Endothelial cell of hepatic sinusoid (primary cell): ENCODE measurements at regions not wholly inside any gene's neighbourhood (a gene's known extent, or its start where the extent isn't known, plus 50 kb on each side); places are given as distances from the start of the nearest gene placed in this dataset.
"Not testable (repeated sequence)": the region's sequence is repeated elsewhere in the genome, so short reads cannot be mapped to it uniquely, and the experiment has no call there.

Experiments used
- in situ Hi-C: cut with HindIII; loops from 2 replicates; pipeline ENCODE4 v1.10.0; 2017; ENCODE audit warnings: low sequenced_read_pairs

- in situ Hi-C loops: not testable (repeated sequence)
Measured at GRCh38 chr6:115121513-115121912, 778.7 kb upstream of the HS3ST5 start.

GRCh38 chr6:115120391-115120790, 777.6 kb upstream of the HS3ST5 start:
- in situ Hi-C loops: no loop called here

GRCh38 chr6:115091461-115091860, 748.6 kb upstream of the HS3ST5 start:
- in situ Hi-C loops: no loop called here

GRCh38 chr6:115078555-115078954, 735.7 kb upstream of the HS3ST5 start:
- in situ Hi-C loops: no loop called here

- in situ Hi-C loops: no loop called here
Measured at GRCh38 chr6:115071962-115072361, 729.1 kb upstream of the HS3ST5 start.

- in situ Hi-C loops: no loop called here
Measured at GRCh38 chr6:115067690-115068447, 725.0 kb upstream of the HS3ST5 start.

GRCh38 chr6:115064680-115065079, 721.9 kb upstream of the HS3ST5 start:
- in situ Hi-C loops: no loop called here

GRCh38 chr6:115060581-115060980, 717.8 kb upstream of the HS3ST5 start:
- in situ Hi-C loops: no loop called here

GRCh38 chr6:115058414-115059211, 715.8 kb upstream of the HS3ST5 start:
- in situ Hi-C loops: no loop called here

- in situ Hi-C loops: no loop called here
Measured at GRCh38 chr6:115055579-115055978, 712.8 kb upstream of the HS3ST5 start.

GRCh38 chr6:115054242-115054641, 711.4 kb upstream of the HS3ST5 start:
- in situ Hi-C loops: not testable (repeated sequence)

GRCh38 chr6:115053169-115053860, 710.5 kb upstream of the HS3ST5 start:
- in situ Hi-C loops: no loop called here

- in situ Hi-C loops: no loop called here
Measured at GRCh38 chr6:115016593-115016992, 673.8 kb upstream of the HS3ST5 start.

- in situ Hi-C loops: no loop called here
Measured at GRCh38 chr6:115004982-115005381, 662.2 kb upstream of the HS3ST5 start.

- in situ Hi-C loops: no loop called here
Measured at GRCh38 chr6:115004204-115004603, 661.4 kb upstream of the HS3ST5 start.

GRCh38 chr6:115001731-115002350, 659.0 kb upstream of the HS3ST5 start:
- in situ Hi-C loops: no loop called here

- in situ Hi-C loops: no loop called here
Measured at GRCh38 chr6:115000736-115001135, 657.9 kb upstream of the HS3ST5 start.

GRCh38 chr6:114998492-114998891, 655.7 kb upstream of the HS3ST5 start:
- in situ Hi-C loops: no loop called here

GRCh38 chr6:114997813-114998292, 655.0 kb upstream of the HS3ST5 start:
- in situ Hi-C loops: no loop called here

- in situ Hi-C loops: no loop called here
Measured at GRCh38 chr6:114995526-114995925, 652.7 kb upstream of the HS3ST5 start.
